ENCODE measurements at regions not wholly inside any gene's neighbourhood (a gene's known extent, or its start where the extent isn't known, plus 50 kb on each side); places are given as distances from the start of the nearest gene placed in this dataset.

- WGBS, 10 experiments: 47 to 100% (median 83%) methylated on average over 1 to 3 of the region's 3 CpGs; no CpG with 5 or more reads in 4 of the 10 experiments
- H3K4me3 ChIP-seq: no peak overlapping the region
- ATAC-seq (replicated peaks in 6 of 8): no peak
- H3K4me1 ChIP-seq (replicated peaks in 1 of 2): peaks cover 7 to 14% of the 10 kb centered on the region in 2 donors
- no peak overlapping the region for H3K27ac ChIP-seq
- in situ Hi-C loops (cut with MboI; ENCODE audit: low pct_unique_long_range_greater_than_20kb in 2 of 9, low sequenced_read_pairs in 9 of 9, unreplicated experiment in 9 of 9): loop anchor here in 1 of 9 experiments (25.0 kb wide), 1 partner anchor 421 kb away; no protein-coding TSS in a partner anchor
These were observed 638.3 kb downstream of the CCDC171 start for GRCh38 chr9:16191191-16191590.

- peak; percentile 97 to 100 (median 99) for ATAC-seq (replicated peaks in 6 of 8)
- 0 to 20% (median 7%) methylated on average over 1 to 8 of the region's 14 CpGs; no CpG with 5 or more reads in 2 of the 10 experiments for WGBS, 10 experiments
- in situ Hi-C loops (cut with MboI; ENCODE audit: low pct_unique_long_range_greater_than_20kb in 2 of 9, low sequenced_read_pairs in 9 of 9, unreplicated experiment in 9 of 9): loop anchor here in 1 of 9 experiments (25.0 kb wide), 1 partner anchor 420 kb away; no protein-coding TSS in a partner anchor
- peaks cover 7 to 14% of the 10 kb centered on the region in 2 donors for H3K4me1 ChIP-seq (replicated peaks in 1 of 2)
- no peak overlapping the region for H3K4me3 ChIP-seq
- no peak overlapping the region for H3K27ac ChIP-seq
These were observed 639.0 kb downstream of the CCDC171 start for GRCh38 chr9:16191691-16192402.

- in situ Hi-C loops (cut with MboI; ENCODE audit: low pct_unique_long_range_greater_than_20kb in 2 of 9, low sequenced_read_pairs in 9 of 9, unreplicated experiment in 9 of 9): loop anchor here in 1 of 9 experiments (25.0 kb wide), 1 partner anchor 420 kb away; no protein-coding TSS in a partner anchor
- H3K4me3 ChIP-seq: no peak overlapping the region
- peak; percentile 37 to 81 (median 58) for ATAC-seq (replicated peaks in 6 of 8)
These were observed 639.7 kb downstream of the CCDC171 start for GRCh38 chr9:16192403-16193017.

GRCh38 chr9:16193066-16193465 lies 640.2 kb downstream of the CCDC171 start:
- ATAC-seq (replicated peaks in 6 of 8): peak in 1 of 8 experiments; percentile 10
- Histone ChIP-seq H3K27ac (no peak overlapping the region), H3K4me3 (no peak overlapping the region), H3K4me1 (replicated peaks in 1 of 2) (peaks cover 7 to 14% of the 10 kb centered on the region in 2 donors)
- in situ Hi-C loops (cut with MboI; ENCODE audit: low pct_unique_long_range_greater_than_20kb in 2 of 9, low sequenced_read_pairs in 9 of 9, unreplicated experiment in 9 of 9): loop anchor here in 1 of 9 experiments (25.0 kb wide), 1 partner anchor 419 kb away; no protein-coding TSS in a partner anchor
- WGBS, 10 experiments: 67 to 100% (median 81%) methylated on average over 1 to 2 of the region's 3 CpGs; no CpG with 5 or more reads in 2 of the 10 experiments

More at GRCh38 chr9:16192403-16193017, 639.7 kb downstream of the CCDC171 start:
- Histone ChIP-seq H3K4me1 (replicated peaks in 1 of 2) (peaks cover 7 to 14% of the 10 kb centered on the region in 2 donors), H3K27ac (no peak overlapping the region)
- WGBS, 10 experiments: 57 to 100% (median 75%) methylated on average over 1 to 2 of the region's 6 CpGs; no CpG with 5 or more reads in 3 of the 10 experiments

- WGBS, 10 experiments: 71 to 100% (median 90%) methylated on average over 1 of the region's 1 CpG; no CpG with 5 or more reads in 4 of the 10 experiments
- in situ Hi-C loops (cut with MboI; ENCODE audit: low pct_unique_long_range_greater_than_20kb in 2 of 9, low sequenced_read_pairs in 9 of 9, unreplicated experiment in 9 of 9): loop anchor here in 1 of 9 experiments (25.0 kb wide), 1 partner anchor 416 kb away; no protein-coding TSS in a partner anchor
- no peak overlapping the region for H3K4me3 ChIP-seq
- H3K27ac ChIP-seq: no peak overlapping the region
- no peak for ATAC-seq (replicated peaks in 6 of 8)
- H3K4me1 ChIP-seq (replicated peaks in 1 of 2): peaks cover 7 to 14% of the 10 kb centered on the region in 2 donors
These were observed 643.4 kb downstream of the CCDC171 start for GRCh38 chr9:16196206-16196605.

GRCh38 chr9:16197578-16198370 lies 644.9 kb downstream of the CCDC171 start:
- peaks cover 0 to 8% of the 10 kb centered on the region in 2 donors for H3K4me1 ChIP-seq (replicated peaks in 1 of 2)
- H3K27ac ChIP-seq: no peak overlapping the region
- 74 to 96% (median 92%) methylated on average over 4 to 17 of the region's 20 CpGs for WGBS, 10 experiments
- in situ Hi-C loops (cut with MboI; ENCODE audit: low pct_unique_long_range_greater_than_20kb in 2 of 9, low sequenced_read_pairs in 9 of 9, unreplicated experiment in 9 of 9): loop anchor here in 1 of 9 experiments (25.0 kb wide), 1 partner anchor 415 kb away; no protein-coding TSS in a partner anchor
- peak in 1 of 8 experiments; percentile 21 for ATAC-seq (replicated peaks in 6 of 8)
- H3K4me3 ChIP-seq: no peak overlapping the region

GRCh38 chr9:16198996-16199395 lies 646.2 kb downstream of the CCDC171 start:
- 80 to 100% (median 93%) methylated on average over 1 to 6 of the region's 6 CpGs for WGBS, 10 experiments
- in situ Hi-C loops (cut with MboI; ENCODE audit: low pct_unique_long_range_greater_than_20kb in 2 of 9, low sequenced_read_pairs in 9 of 9, unreplicated experiment in 9 of 9): loop anchor here in 1 of 9 experiments (25.0 kb wide), 1 partner anchor 413 kb away; no protein-coding TSS in a partner anchor
- Histone ChIP-seq H3K4me1 (replicated peaks in 1 of 2) (no peaks in the 10 kb centered on the region), H3K4me3 (no peak overlapping the region), H3K27ac (no peak overlapping the region)
- no peak for ATAC-seq (replicated peaks in 6 of 8)

GRCh38 chr9:16202221-16202620 lies 649.4 kb downstream of the CCDC171 start:
- in situ Hi-C loops (cut with MboI; ENCODE audit: low pct_unique_long_range_greater_than_20kb in 2 of 9, low sequenced_read_pairs in 9 of 9, unreplicated experiment in 9 of 9): no loop called here
- no peak for ATAC-seq (replicated peaks in 6 of 8)
- 43 to 100% (median 70%) methylated on average over 1 of the region's 1 CpG; no CpG with 5 or more reads in 3 of the 10 experiments for WGBS, 10 experiments
- peaks cover 0 to 3% of the 10 kb centered on the region in 2 donors for H3K4me1 ChIP-seq (replicated peaks in 1 of 2)
- H3K27ac ChIP-seq: no peak overlapping the region
- H3K4me3 ChIP-seq: no peak overlapping the region

GRCh38 chr9:16202914-16203728 lies 650.3 kb downstream of the CCDC171 start:
- WGBS, 10 experiments: 40 to 83% (median 58%) methylated on average over 1 to 7 of the region's 17 CpGs
- in situ Hi-C loops (cut with MboI; ENCODE audit: low pct_unique_long_range_greater_than_20kb in 2 of 9, low sequenced_read_pairs in 9 of 9, unreplicated experiment in 9 of 9): no loop called here
- H3K4me1 ChIP-seq (replicated peaks in 1 of 2): peaks cover 0 to 6% of the 10 kb centered on the region in 2 donors
- H3K27ac ChIP-seq: no peak overlapping the region
- H3K4me3 ChIP-seq: no peak overlapping the region
- ATAC-seq (replicated peaks in 6 of 8): peak in 3 of 8 experiments; percentile 68 to 97 (median 97)

- ATAC-seq (replicated peaks in 6 of 8): no peak
- Histone ChIP-seq H3K27ac (no peak overlapping the region), H3K4me3 (no peak overlapping the region), H3K4me1 (replicated peaks in 1 of 2) (peaks cover 0 to 6% of the 10 kb centered on the region in 2 donors)
- WGBS, 10 experiments: 65 to 100% (median 88%) methylated on average over 1 to 13 of the region's 14 CpGs
- in situ Hi-C loops (cut with MboI; ENCODE audit: low pct_unique_long_range_greater_than_20kb in 2 of 9, low sequenced_read_pairs in 9 of 9, unreplicated experiment in 9 of 9): no loop called here
These were observed 651.1 kb downstream of the CCDC171 start for GRCh38 chr9:16203729-16204573.

- Histone ChIP-seq H3K4me1 (replicated peaks in 1 of 2) (peaks cover 0 to 6% of the 10 kb centered on the region in 2 donors), H3K27ac (no peak overlapping the region), H3K4me3 (no peak overlapping the region)
- no peak for ATAC-seq (replicated peaks in 6 of 8)
- in situ Hi-C loops (cut with MboI; ENCODE audit: low pct_unique_long_range_greater_than_20kb in 2 of 9, low sequenced_read_pairs in 9 of 9, unreplicated experiment in 9 of 9): no loop called here
- 30 to 100% (median 82%) methylated on average over 1 to 2 of the region's 2 CpGs; no CpG with 5 or more reads in 5 of the 10 experiments for WGBS, 10 experiments
These were observed 652.6 kb downstream of the CCDC171 start for GRCh38 chr9:16205455-16205854.

Measured in motor neuron (in vitro differentiated cells).